ENCODE measurements at regions not wholly inside any gene's neighbourhood (a gene's known extent, or its start where the extent isn't known, plus 50 kb on each side); places are given as distances from the start of the nearest gene placed in this dataset.

DNA sequence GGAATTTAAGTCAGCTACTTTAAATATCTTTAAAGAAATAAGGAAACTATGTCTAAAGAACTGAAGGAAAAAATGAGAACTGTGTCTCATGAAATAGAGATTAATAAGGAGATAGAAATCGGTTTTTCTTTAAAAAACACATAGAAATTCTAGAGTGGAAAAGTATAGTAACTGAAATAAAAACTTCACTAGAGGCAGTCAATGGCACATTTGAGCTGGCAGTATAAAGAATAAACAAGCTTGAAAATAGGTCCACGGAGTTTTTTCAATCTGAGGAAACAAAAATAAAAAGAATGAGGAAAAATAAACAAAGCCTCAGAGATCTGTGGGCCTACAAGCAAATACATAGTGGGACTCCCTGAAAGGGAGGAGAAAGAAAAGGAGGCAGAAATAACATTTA, 127.5 kb downstream of the TWIST2 start:
- no peak for TF ChIP-seq CTCF (IDR thresholded peaks at IDR 0.05)
- no peak for TF ChIP-seq EZH2 (IDR thresholded peaks at IDR 0.05)

All from neural progenitor cell (in vitro differentiated cells).